ENCODE measurements at regions not wholly inside any gene's neighbourhood (a gene's known extent, or its start where the extent isn't known, plus 50 kb on each side); places are given as distances from the start of the nearest gene placed in this dataset.
"Not testable (repeated sequence)": the region's sequence is repeated elsewhere in the genome, so short reads cannot be mapped to it uniquely, and the experiment has no call there.

DNA sequence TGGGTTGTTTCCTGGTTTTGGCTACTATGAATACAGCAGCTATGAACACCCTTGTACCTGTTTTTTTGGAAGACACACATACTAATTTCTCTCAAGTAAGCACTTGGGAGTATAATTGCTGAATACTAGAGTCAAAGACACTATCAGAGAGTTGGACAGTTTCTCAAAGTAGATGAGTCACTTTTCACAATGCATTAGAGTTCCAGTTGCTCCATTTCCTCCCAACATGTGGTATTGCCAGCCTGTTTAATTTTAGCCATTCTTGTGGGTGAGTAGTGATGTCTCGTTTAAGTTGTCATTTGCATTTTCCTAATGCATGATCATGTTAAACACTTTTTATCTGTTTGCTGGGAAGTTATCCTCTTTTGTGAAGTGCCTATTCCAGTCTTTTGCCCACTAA, 81.6 kb upstream of the GDNF start:
- Histone ChIP-seq H3K27ac (no peak overlapping the region), H3K4me1 (no peaks in the 10 kb centered on the region), H3K36me3 (no peaks in the 10 kb centered on the region), H3K27me3 (no peaks in the 10 kb centered on the region), H3K4me3 (replicated peaks in 1 of 3) (no peak overlapping the region), H3K9me3 (no peaks in the 10 kb centered on the region)
- 81 to 93% methylated on average over 1 of the region's 1 CpG for WGBS, 2 donors
- intact Hi-C loops (cut with DNase I) = no loop called here
- DNase-seq = no peak
- TF ChIP-seq POLR2A (IDR thresholded peaks at IDR 0.05) = no peak
- TF ChIP-seq, protein P1, sequence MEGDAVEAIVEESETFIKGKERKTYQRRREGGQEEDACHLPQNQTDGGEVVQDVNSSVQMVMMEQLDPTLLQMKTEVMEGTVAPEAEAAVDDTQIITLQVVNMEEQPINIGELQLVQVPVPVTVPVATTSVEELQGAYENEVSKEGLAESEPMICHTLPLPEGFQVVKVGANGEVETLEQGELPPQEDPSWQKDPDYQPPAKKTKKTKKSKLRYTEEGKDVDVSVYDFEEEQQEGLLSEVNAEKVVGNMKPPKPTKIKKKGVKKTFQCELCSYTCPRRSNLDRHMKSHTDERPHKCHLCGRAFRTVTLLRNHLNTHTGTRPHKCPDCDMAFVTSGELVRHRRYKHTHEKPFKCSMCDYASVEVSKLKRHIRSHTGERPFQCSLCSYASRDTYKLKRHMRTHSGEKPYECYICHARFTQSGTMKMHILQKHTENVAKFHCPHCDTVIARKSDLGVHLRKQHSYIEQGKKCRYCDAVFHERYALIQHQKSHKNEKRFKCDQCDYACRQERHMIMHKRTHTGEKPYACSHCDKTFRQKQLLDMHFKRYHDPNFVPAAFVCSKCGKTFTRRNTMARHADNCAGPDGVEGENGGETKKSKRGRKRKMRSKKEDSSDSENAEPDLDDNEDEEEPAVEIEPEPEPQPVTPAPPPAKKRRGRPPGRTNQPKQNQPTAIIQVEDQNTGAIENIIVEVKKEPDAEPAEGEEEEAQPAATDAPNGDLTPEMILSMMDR (IDR thresholded peaks at IDR 0.05) = no peak

DNA sequence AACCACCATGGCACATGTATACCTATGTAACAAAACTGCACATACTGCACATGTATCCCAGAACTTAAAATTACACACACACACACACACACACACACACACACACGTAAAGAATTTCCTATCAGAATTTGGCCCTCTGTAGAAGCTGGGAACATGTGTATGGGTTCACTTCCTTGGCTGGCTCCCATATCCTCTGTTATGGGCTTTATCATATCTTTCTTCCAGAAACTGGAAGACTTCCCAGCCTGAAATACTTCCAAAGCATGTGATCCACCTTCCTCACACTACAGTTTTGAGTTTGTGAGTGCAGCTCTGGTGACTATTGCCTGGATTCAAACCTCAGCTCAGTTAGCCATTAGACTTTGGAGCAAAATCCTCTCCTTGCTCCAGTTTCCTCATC, 78.6 kb upstream of the GDNF start:
- H3K36me3 ChIP-seq = no peaks in the 10 kb centered on the region
- no peaks in the 10 kb centered on the region for H3K4me1 ChIP-seq
- TF ChIP-seq, protein P1 (IDR thresholded peaks at IDR 0.05) = no peak
- TF ChIP-seq POLR2A (IDR thresholded peaks at IDR 0.05) = no peak
- WGBS, 2 donors = 65 to 68% methylated on average over 1 of the region's 1 CpG
- intact Hi-C loops (cut with DNase I) = no loop called here
- no peak overlapping the region for H3K4me3 ChIP-seq (replicated peaks in 1 of 3)
- DNase-seq = no peak
- H3K27ac ChIP-seq = no peak overlapping the region
- no peaks in the 10 kb centered on the region for H3K9me3 ChIP-seq
- no peaks in the 10 kb centered on the region for H3K27me3 ChIP-seq

DNA sequence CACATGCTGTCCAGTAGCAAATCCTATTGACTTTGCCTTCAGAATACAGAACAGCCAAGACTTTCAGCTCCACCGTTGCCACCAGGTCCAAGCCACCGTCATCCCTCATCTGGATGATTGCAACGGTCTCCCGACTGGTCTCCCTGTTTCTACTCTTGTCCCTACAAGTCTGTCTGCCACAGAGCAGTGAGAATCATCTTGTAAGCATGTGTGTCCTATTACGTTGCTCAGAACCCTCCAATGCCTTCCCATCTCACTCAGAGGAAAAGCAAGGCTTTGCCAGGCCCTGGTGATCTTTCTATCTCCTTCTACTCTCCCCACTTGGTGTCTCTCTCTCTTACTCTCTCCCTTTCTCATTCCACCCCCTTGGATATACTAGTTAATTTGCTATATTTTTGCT, 76.7 kb upstream of the GDNF start:
- no peaks in the 10 kb centered on the region for H3K36me3 ChIP-seq
- no peaks in the 10 kb centered on the region for H3K9me3 ChIP-seq
- H3K27ac ChIP-seq = no peak overlapping the region
- WGBS, 2 donors = 86 to 87% methylated on average over 5 of the region's 5 CpGs
- intact Hi-C loops (cut with DNase I) = no loop called here
- no peak overlapping the region for H3K4me3 ChIP-seq (replicated peaks in 1 of 3)
- H3K27me3 ChIP-seq = no peaks in the 10 kb centered on the region
- no peak for DNase-seq
- no peak for TF ChIP-seq POLR2A (IDR thresholded peaks at IDR 0.05)
- TF ChIP-seq, protein P1 (IDR thresholded peaks at IDR 0.05) = no peak
- H3K4me1 ChIP-seq = no peaks in the 10 kb centered on the region

DNA sequence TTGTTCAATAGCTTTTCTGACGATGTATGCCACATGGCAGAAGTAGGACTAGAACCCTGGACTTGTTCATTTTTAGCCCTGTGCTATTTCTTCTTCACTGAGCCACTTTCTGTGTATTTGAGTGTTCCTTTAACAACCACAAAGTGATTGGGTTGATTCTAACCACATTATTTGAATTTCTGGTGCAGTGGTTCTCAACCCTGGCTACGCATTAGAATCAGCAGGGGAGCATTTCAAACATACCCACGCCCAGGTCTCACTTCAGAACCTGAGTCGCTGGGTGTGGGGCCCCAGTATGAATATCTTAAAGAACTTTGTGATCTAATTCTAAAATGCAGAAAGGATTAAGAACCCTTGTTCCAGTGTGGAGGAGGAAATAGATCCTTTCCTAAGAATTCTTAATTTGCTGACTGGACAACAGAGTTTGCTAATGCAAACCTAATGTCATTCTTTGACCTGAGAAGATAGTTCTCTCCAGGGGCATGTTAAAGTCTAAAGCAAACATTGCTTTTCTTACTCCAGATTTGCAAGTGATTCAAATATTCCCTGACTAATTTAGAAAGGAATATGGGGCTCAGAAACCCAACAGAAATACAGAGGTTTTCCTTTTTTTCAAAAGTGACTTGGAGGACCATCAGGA, 75.4 kb upstream of the GDNF start:
- DNase-seq = no peak
- 80 to 86% methylated on average over 4 of the region's 4 CpGs for WGBS, 2 donors
- intact Hi-C loops (cut with DNase I) = no loop called here

DNA sequence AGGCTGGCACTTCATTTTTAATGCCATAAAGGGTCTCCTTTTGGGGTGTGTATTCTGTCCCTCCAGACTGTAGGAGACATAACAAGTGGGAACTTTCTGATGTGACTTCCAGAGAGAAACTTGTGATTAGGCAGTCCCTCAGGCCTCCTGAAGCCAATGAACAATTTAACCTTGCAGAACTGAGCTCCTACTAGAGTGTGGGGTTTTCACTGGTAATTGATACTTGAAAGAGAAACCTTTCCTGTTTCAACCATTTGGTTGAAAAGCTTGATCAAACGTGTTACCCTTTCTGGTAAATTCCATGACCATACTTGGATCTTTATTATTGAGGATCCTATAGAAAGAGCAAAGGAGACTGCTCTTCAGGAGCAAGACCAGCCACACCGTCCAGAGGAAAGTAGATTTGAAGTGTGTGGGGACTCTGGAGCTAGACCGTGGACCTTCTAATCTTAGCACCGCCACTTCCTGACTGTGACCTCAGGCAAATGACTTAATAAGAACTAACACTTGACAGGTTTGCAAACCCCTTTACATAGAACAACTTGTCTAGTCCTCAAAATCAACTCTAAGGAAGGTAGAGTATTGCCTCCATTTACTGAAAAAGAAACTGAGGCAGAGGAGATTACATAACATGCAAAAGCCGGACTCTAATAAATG, 69.9 kb upstream of the GDNF start:
- H3K4me3 ChIP-seq (replicated peaks in 1 of 3); H3K27me3 ChIP-seq; H3K27ac ChIP-seq; DNase-seq; H3K36me3 ChIP-seq; H3K4me1 ChIP-seq; intact Hi-C loops (cut with DNase I); H3K9me3 ChIP-seq: not testable (repeated sequence)
- 46 to 79% methylated on average over 4 to 5 of the region's 5 CpGs for WGBS, 2 donors

More for the DNA sequence above, 75.4 kb upstream of the GDNF start:
- Histone ChIP-seq H3K4me1 (no peaks in the 10 kb centered on the region), H3K36me3 (no peaks in the 10 kb centered on the region), H3K27ac (no peak overlapping the region), H3K27me3 (no peaks in the 10 kb centered on the region), H3K4me3 (replicated peaks in 1 of 3) (no peak overlapping the region), H3K9me3 (no peaks in the 10 kb centered on the region)
- TF ChIP-seq, protein P1 (IDR thresholded peaks at IDR 0.05) = no peak
- no peak for TF ChIP-seq POLR2A (IDR thresholded peaks at IDR 0.05)

Data from thyroid gland (tissue), 4 donors.